Activated T-cell treated with anti-CD3 and anti-CD28 coated beads for 48 hours (primary cell): ENCODE measurements at regions not wholly inside any gene's neighbourhood (a gene's known extent, or its start where the extent isn't known, plus 50 kb on each side); places are given as distances from the start of the nearest gene placed in this dataset.
"Not testable (repeated sequence)": the region's sequence is repeated elsewhere in the genome, so short reads cannot be mapped to it uniquely, and the experiment has no call there.

Source experiments
- DNase-seq: peaks from one replicate; pipeline ENCODE4 v3.0.0-alpha.2; 2020; ENCODE audit warnings: low read depth

- DNase-seq, result no peak
Measured at GRCh38 chr5:60488466-60489130, 211.4 kb downstream of the DEPDC1B start.

GRCh38 chr5:60487885-60488442 lies 212.0 kb downstream of the DEPDC1B start:
- no peak for DNase-seq

- no peak for DNase-seq
Measured at GRCh38 chr5:60487476-60487875, 212.5 kb downstream of the DEPDC1B start.

- no peak for DNase-seq
Measured at GRCh38 chr5:60485361-60485760, 214.6 kb downstream of the DEPDC1B start.

GRCh38 chr5:60483050-60483449 lies 216.9 kb downstream of the DEPDC1B start:
- DNase-seq, result no peak

- DNase-seq, result no peak
Measured at GRCh38 chr5:60482301-60482700, 217.7 kb downstream of the DEPDC1B start.

- no peak for DNase-seq
Measured at GRCh38 chr5:60479542-60479941, 220.4 kb downstream of the DEPDC1B start.

- no peak for DNase-seq
Measured at GRCh38 chr5:60477849-60478248, 222.1 kb downstream of the DEPDC1B start.

GRCh38 chr5:60473654-60474053 lies 226.3 kb downstream of the DEPDC1B start:
- DNase-seq, result no peak

- DNase-seq, result not testable (repeated sequence)
Measured at GRCh38 chr5:60473027-60473426, 226.9 kb downstream of the DEPDC1B start.

GRCh38 chr5:60470881-60471280 lies 229.1 kb downstream of the DEPDC1B start:
- DNase-seq, result no peak

GRCh38 chr5:60469286-60469685 lies 230.7 kb downstream of the DEPDC1B start:
- no peak for DNase-seq

GRCh38 chr5:60463179-60463868 lies 236.6 kb downstream of the DEPDC1B start:
- DNase-seq, result no peak

- no peak for DNase-seq
Measured at GRCh38 chr5:60458666-60459065, 241.3 kb downstream of the DEPDC1B start.

- no peak for DNase-seq
Measured at GRCh38 chr5:60457233-60457632, 242.7 kb downstream of the DEPDC1B start.

- no peak for DNase-seq
Measured at GRCh38 chr5:60455589-60455988, 244.4 kb downstream of the DEPDC1B start.

GRCh38 chr5:60454277-60454676 lies 245.7 kb downstream of the DEPDC1B start:
- DNase-seq, result not testable (repeated sequence)

GRCh38 chr5:60453186-60453976 lies 246.6 kb downstream of the DEPDC1B start:
- DNase-seq, result no peak

- DNase-seq, result no peak
Measured at GRCh38 chr5:60448600-60448999, 251.4 kb downstream of the DEPDC1B start.

GRCh38 chr5:60447488-60447920 lies 252.5 kb downstream of the DEPDC1B start:
- DNase-seq, result no peak

GRCh38 chr5:60446917-60447316 lies 253.0 kb downstream of the DEPDC1B start:
- DNase-seq, result no peak

GRCh38 chr5:60445921-60446320 lies 254.0 kb downstream of the DEPDC1B start:
- DNase-seq, result no peak

GRCh38 chr5:60445427-60445826 lies 254.5 kb downstream of the DEPDC1B start:
- DNase-seq, result no peak
